ENCODE measurements at regions not wholly inside any gene's neighbourhood (a gene's known extent, or its start where the extent isn't known, plus 50 kb on each side); places are given as distances from the start of the nearest gene placed in this dataset.

GRCh38 chr1:182325339-182325738, 66.3 kb downstream of the GLUL start:
- TF ChIP-seq POLR2A (IDR thresholded peaks at IDR 0.05) = no peak
- no peak for TF ChIP-seq CTCF (IDR thresholded peaks at IDR 0.05)
